ENCODE measurements at regions not wholly inside any gene's neighbourhood (a gene's known extent, or its start where the extent isn't known, plus 50 kb on each side); places are given as distances from the start of the nearest gene placed in this dataset.
A peak's percentile ranks its signal among the peaks of the same experiment; 100 is the strongest.
"Not testable (repeated sequence)": the region's sequence is repeated elsewhere in the genome, so short reads cannot be mapped to it uniquely, and the experiment has no call there.

DNA sequence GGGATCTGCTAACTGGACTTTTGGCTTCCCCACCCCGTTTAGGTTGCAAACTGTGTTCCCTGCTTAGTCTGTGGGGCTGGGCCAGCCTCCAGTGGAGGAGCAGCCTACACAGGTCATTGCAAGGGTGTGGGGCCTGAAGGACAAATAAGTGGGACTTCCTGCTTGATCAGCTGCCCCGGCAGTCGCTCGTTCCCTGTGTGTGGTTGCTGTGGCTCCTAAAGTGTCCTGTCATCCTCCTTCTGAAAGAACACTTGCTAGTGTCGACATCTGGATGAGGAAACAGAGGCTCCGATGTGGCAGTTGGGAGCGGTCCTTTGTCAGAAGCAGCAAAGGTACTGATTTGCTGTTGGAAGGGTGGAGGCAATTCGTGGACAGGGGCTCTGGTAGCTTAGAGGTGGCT, 88.9 kb upstream of the TBCA start:
- Mint-ChIP-seq H3K4me1 (no peaks in the 10 kb centered on the region), H3K9me3 (no peaks in the 10 kb centered on the region)

GRCh38 chr5:77863181-77863580, 87.0 kb upstream of the TBCA start:
- peaks cover 22% of the 10 kb centered on the region for H3K27me3 Mint-ChIP-seq
- ATAC-seq (no peak), DNase-seq (no peak)
- no peaks in the 10 kb centered on the region for H3K4me1 Mint-ChIP-seq
- H3K9me3 Mint-ChIP-seq, result no peaks in the 10 kb centered on the region
- H3K4me3 Mint-ChIP-seq, result no peak overlapping the region
- no peak overlapping the region for H3K27ac Mint-ChIP-seq

More for the DNA sequence above, 88.9 kb upstream of the TBCA start:
- DNase-seq (no peak), ATAC-seq (no peak)
- Mint-ChIP-seq H3K27ac (no peak overlapping the region), H3K27me3 (peaks cover 26% of the 10 kb centered on the region), H3K4me3 (no peak overlapping the region)

GRCh38 chr5:77861576-77861975, 85.4 kb upstream of the TBCA start:
- ATAC-seq (no peak), DNase-seq (no peak)
- Mint-ChIP-seq H3K27ac (no peak overlapping the region), H3K27me3 (peaks cover 24% of the 10 kb centered on the region), H3K9me3 (no peaks in the 10 kb centered on the region), H3K4me3 (no peak overlapping the region), H3K4me1 (no peaks in the 10 kb centered on the region)

GRCh38 chr5:77859306-77859705, 83.2 kb upstream of the TBCA start:
- no peak for DNase-seq
- no peak overlapping the region for H3K4me3 Mint-ChIP-seq
- ATAC-seq, result no peak
- no peaks in the 10 kb centered on the region for H3K9me3 Mint-ChIP-seq
- no peaks in the 10 kb centered on the region for H3K4me1 Mint-ChIP-seq
- H3K27me3 Mint-ChIP-seq, result peaks cover 40% of the 10 kb centered on the region
- no peak overlapping the region for H3K27ac Mint-ChIP-seq

DNA sequence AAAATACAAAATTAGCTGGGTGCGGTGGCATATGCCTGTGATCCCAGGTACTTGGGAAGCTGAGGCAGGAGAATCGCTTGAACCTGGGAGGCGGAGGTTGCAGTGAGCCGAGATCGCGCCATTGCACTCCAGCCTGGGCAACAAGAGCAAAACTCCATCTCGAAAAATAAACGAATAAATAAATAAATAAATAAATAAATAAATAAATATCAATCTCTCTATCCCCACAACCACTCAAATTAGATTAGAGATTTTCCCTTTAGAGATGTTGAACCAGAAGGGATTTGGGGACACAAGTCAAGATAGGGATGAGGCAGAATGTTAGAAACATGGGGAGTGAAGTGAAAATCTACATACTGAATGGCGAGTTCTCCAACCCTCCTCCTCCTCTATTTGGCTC, 82.5 kb upstream of the TBCA start:
- not testable (repeated sequence) for H3K9me3 Mint-ChIP-seq, H3K27ac Mint-ChIP-seq, ATAC-seq, H3K4me3 Mint-ChIP-seq, H3K4me1 Mint-ChIP-seq, DNase-seq
- H3K27me3 Mint-ChIP-seq, result peaks cover 46% of the 10 kb centered on the region

- peaks cover 62% of the 10 kb centered on the region for H3K27me3 Mint-ChIP-seq
- no peak overlapping the region for H3K4me3 Mint-ChIP-seq
These were observed 79.2 kb upstream of the TBCA start for GRCh38 chr5:77855369-77855768.

GRCh38 chr5:77853353-77853907, 77.3 kb upstream of the TBCA start:
- DNase-seq, result no peak
- H3K27me3 Mint-ChIP-seq, result peaks cover 79% of the 10 kb centered on the region
- peaks cover 29% of the 10 kb centered on the region for H3K4me1 Mint-ChIP-seq
- peak overlapping the region in 1 of 2 donors; percentile 33 for H3K4me3 Mint-ChIP-seq
- no peaks in the 10 kb centered on the region for H3K9me3 Mint-ChIP-seq
- ATAC-seq, result no peak
- H3K27ac Mint-ChIP-seq, result no peak overlapping the region

More at GRCh38 chr5:77855369-77855768, 79.2 kb upstream of the TBCA start:
- H3K4me1 Mint-ChIP-seq, result peaks cover 29% of the 10 kb centered on the region
- DNase-seq, result no peak
- H3K9me3 Mint-ChIP-seq, result no peaks in the 10 kb centered on the region
- H3K27ac Mint-ChIP-seq, result no peak overlapping the region
- ATAC-seq, result no peak

GRCh38 chr5:77852514-77853352, 76.6 kb upstream of the TBCA start:
- Mint-ChIP-seq H3K27me3 (peaks cover 81% of the 10 kb centered on the region), H3K4me1 (peaks cover 29% of the 10 kb centered on the region), H3K4me3 (peak overlapping the region; percentile 78 to 83), H3K27ac (no peak overlapping the region), H3K9me3 (no peaks in the 10 kb centered on the region)
- ATAC-seq (peak; percentile 83), DNase-seq (peak; percentile 34 to 50)

DNA sequence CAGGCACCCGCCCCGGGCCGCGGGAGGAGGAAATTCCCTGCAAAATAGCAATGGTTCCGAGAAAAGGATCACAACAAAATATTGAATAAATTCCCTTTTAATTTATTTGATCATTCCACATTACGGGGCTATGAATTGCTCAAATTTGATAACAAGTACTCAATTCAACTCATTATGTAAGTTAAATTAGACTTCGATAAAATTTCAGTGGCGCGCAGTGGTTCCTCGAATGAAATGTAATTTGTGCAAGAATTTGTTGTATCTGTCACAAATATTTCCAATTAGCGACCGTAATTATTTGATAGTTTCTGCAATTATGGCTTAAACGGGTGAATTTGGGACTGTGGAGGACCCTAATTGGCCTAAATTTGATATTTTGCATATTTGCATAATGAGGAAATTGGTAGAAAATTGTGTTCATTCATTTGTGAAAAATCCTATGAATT, 76.0 kb upstream of the TBCA start:
- peak overlapping the region; percentile 78 to 83 for H3K4me3 Mint-ChIP-seq
- DNase-seq, result no peak
- peak overlapping the region in 1 of 2 donors; percentile 59 for H3K27ac Mint-ChIP-seq
- ATAC-seq, result no peak
- H3K27me3 Mint-ChIP-seq, result peaks cover 86% of the 10 kb centered on the region
- peaks cover 30% of the 10 kb centered on the region for H3K4me1 Mint-ChIP-seq
- H3K9me3 Mint-ChIP-seq, result no peaks in the 10 kb centered on the region

DNA sequence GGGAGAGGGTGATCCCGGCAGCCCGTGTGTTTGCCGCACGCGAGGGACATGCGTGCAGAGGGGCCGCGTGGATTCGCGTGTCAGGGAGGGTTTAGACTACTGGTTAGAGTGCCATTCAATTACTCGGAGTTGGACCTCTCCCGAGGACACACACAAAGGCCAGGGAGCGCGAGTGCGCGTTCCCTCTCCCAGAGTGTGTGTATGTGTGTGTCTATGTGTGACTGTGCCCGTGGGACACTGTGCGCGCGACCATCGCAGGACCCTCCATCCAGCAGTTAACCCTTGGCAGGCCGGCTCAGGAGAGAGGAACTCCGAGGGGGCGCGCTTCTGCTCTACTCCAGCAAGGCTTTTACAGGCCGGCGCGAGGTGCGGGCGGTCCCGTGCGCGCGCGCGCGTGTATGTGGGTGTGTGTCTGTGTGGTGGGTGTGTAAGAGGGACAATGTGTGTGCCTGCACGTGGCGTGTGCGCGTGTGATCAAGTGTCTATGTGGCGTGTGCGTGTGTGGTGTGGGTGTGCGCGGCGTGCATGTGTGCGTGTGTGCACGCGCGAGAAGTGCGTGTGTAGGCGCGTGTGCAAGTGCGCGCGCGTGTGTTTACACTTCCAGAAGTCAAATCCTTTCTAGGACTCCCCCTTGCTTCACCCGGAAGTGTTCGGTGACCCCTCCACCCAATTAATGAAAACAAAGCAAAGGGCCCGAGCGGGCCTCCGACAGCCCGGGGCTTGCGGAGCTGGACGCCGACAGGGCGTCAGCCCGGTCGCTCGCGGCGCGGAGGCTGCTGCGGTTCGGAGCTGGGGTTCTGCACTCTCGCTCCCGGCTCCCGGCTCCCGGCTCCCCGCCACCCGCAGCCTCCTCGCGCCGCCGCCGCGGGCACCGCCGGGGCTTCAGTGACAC, 75.3 kb upstream of the TBCA start:
- H3K27ac Mint-ChIP-seq, result peak overlapping the region; percentile 67 to 70
- ATAC-seq (peak; percentile 24), DNase-seq (peak in 1 of 2 donors; percentile 15)
- H3K4me1 Mint-ChIP-seq, result peaks cover 37% of the 10 kb centered on the region
- H3K9me3 Mint-ChIP-seq, result no peaks in the 10 kb centered on the region
- H3K4me3 Mint-ChIP-seq, result peak overlapping the region; percentile 78 to 83
- peaks cover 93% of the 10 kb centered on the region for H3K27me3 Mint-ChIP-seq

DNA sequence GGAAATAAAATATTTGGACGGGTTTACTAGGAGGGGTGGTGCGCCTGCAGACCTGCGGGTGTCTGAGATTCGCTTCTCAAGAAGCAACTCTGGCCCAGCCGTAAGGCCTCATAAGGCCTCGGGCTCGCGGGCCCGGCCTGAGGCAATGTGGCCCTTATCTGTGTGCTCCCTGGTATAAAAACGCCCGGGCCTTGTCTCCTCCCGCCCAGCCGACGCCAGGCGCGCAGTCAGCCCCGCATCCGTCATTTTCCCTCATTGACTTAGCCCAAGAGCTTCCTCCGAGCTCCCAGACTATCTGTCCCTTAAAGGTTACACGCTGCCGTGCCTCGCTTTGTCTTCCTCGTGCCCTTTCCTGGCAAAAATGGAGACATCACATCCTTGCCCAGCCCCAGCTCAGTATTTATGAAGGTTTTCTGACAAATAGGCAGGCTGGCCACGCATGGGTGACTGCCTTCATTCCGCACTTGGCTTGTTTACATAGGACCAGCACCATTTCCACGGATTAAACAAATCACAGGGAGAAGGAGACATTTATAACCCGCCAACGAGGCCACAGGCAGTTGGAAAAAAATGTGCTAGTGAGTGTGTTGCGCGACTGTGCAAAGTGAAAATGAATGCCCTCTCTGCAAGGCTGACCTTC, 74.5 kb upstream of the TBCA start:
- Mint-ChIP-seq H3K27ac (no peak overlapping the region), H3K27me3 (peaks cover 94% of the 10 kb centered on the region)
- no peak for ATAC-seq

GRCh38 chr5:77849308-77849900, 73.3 kb upstream of the TBCA start:
- ATAC-seq (no peak), DNase-seq (no peak)
- Mint-ChIP-seq H3K27me3 (peaks cover 98% of the 10 kb centered on the region), H3K4me3 (no peak overlapping the region), H3K27ac (no peak overlapping the region), H3K9me3 (no peaks in the 10 kb centered on the region), H3K4me1 (peaks cover 47% of the 10 kb centered on the region)

More for the DNA sequence above, 74.5 kb upstream of the TBCA start:
- peaks cover 38% of the 10 kb centered on the region for H3K4me1 Mint-ChIP-seq
- DNase-seq, result no peak
- no peaks in the 10 kb centered on the region for H3K9me3 Mint-ChIP-seq
- H3K4me3 Mint-ChIP-seq, result peak overlapping the region; percentile 78 to 83

GRCh38 chr5:77847814-77848290, 71.7 kb upstream of the TBCA start:
- Mint-ChIP-seq H3K27ac (no peak overlapping the region), H3K4me3 (no peak overlapping the region), H3K4me1 (peaks cover 44% of the 10 kb centered on the region), H3K9me3 (no peaks in the 10 kb centered on the region), H3K27me3 (peaks cover 98% of the 10 kb centered on the region)
- no peak for DNase-seq
- no peak for ATAC-seq

GRCh38 chr5:77847129-77847460, 71.0 kb upstream of the TBCA start:
- H3K27ac Mint-ChIP-seq, result no peak overlapping the region
- no peak for ATAC-seq

More at GRCh38 chr5:77847129-77847460, 71.0 kb upstream of the TBCA start:
- Mint-ChIP-seq H3K9me3 (no peaks in the 10 kb centered on the region), H3K4me1 (peaks cover 37% of the 10 kb centered on the region), H3K4me3 (no peak overlapping the region), H3K27me3 (peaks cover 98% of the 10 kb centered on the region)
- no peak for DNase-seq

Measured in stimulated activated naive CD8-positive, alpha-beta T cell treated with anti-CD3 and anti-CD28 coated beads, Interleukin-15, amount 100 ng/mL, for 72 hours (primary cell).